ENCODE measurements at regions not wholly inside any gene's neighbourhood (a gene's known extent, or its start where the extent isn't known, plus 50 kb on each side); places are given as distances from the start of the nearest gene placed in this dataset.
"Not testable (repeated sequence)": the region's sequence is repeated elsewhere in the genome, so short reads cannot be mapped to it uniquely, and the experiment has no call there.

- no peak for DNase-seq
Observed at GRCh38 chr5:124796495-124796894, 50.1 kb upstream of the ZNF608 start.

GRCh38 chr5:124797665-124798087 is 51.2 kb upstream of the ZNF608 start:
- no peak for DNase-seq

GRCh38 chr5:124798890-124799289 is 52.5 kb upstream of the ZNF608 start:
- DNase-seq = no peak

GRCh38 chr5:124801551-124801950 is 55.1 kb upstream of the ZNF608 start:
- no peak for DNase-seq

- DNase-seq = no peak
Observed at GRCh38 chr5:124803617-124804323, 57.3 kb upstream of the ZNF608 start.

GRCh38 chr5:124806026-124806372 is 59.6 kb upstream of the ZNF608 start:
- no peak for DNase-seq

- DNase-seq = peak; percentile 77
Observed at GRCh38 chr5:124806373-124807077, 60.1 kb upstream of the ZNF608 start.

- no peak for DNase-seq
Observed at GRCh38 chr5:124808842-124809268, 62.4 kb upstream of the ZNF608 start.

GRCh38 chr5:124810396-124811006 is 64.1 kb upstream of the ZNF608 start:
- DNase-seq = no peak

GRCh38 chr5:124812771-124813358 is 66.4 kb upstream of the ZNF608 start:
- no peak for DNase-seq

- no peak for DNase-seq
Observed at GRCh38 chr5:124816381-124816780, 69.9 kb upstream of the ZNF608 start.

- DNase-seq = no peak
Observed at GRCh38 chr5:124819201-124819600, 72.8 kb upstream of the ZNF608 start.

GRCh38 chr5:124822647-124823046 is 76.2 kb upstream of the ZNF608 start:
- DNase-seq = no peak

GRCh38 chr5:124823380-124823779 is 76.9 kb upstream of the ZNF608 start:
- DNase-seq = no peak

GRCh38 chr5:124824637-124825158 is 78.3 kb upstream of the ZNF608 start:
- no peak for DNase-seq

GRCh38 chr5:124825250-124825982 is 79.0 kb upstream of the ZNF608 start:
- DNase-seq = no peak

GRCh38 chr5:124825983-124826337 is 79.5 kb upstream of the ZNF608 start:
- no peak for DNase-seq

- no peak for DNase-seq
Observed at GRCh38 chr5:124828731-124829234, 82.3 kb upstream of the ZNF608 start.

GRCh38 chr5:124831687-124832240 is 85.3 kb upstream of the ZNF608 start:
- no peak for DNase-seq

- DNase-seq = no peak
Observed at GRCh38 chr5:124832510-124832909, 86.1 kb upstream of the ZNF608 start.

GRCh38 chr5:124836314-124836713 is 89.9 kb upstream of the ZNF608 start:
- DNase-seq = not testable (repeated sequence)

GRCh38 chr5:124839371-124839998 is 93.0 kb upstream of the ZNF608 start:
- no peak for DNase-seq
